Upper lobe of left lung (tissue), 6 donors: ENCODE measurements at regions not wholly inside any gene's neighbourhood (a gene's known extent, or its start where the extent isn't known, plus 50 kb on each side); places are given as distances from the start of the nearest gene placed in this dataset.
A peak's percentile ranks its signal among the peaks of the same experiment; 100 is the strongest.

Experiments used
- ATAC-seq, 2 donors: fragments of 200-7000 bp; cut with Tn5 transposase; one replicate each; pipeline ENCODE4 v1.9.1; 2022; ENCODE audit warnings: mild to moderate bottlenecking in 2 of 2, moderate library complexity in 2 of 2; ENCODE audit not compliant: low FRiP score in 2 of 2
- DNase-seq, 2 donors: peaks; one replicate each; pipeline ENCODE4 v3.0.0-alpha.2; 2019 to 2020
- H3K27ac ChIP-seq, 4 donors: fragments of 200-600 bp; sonication (generic); one replicate each; pipeline ENCODE4 v1.5.1; 2016 to 2019
- H3K27me3 ChIP-seq, 4 donors: fragments of 200-600 bp; sonication (generic); one replicate each; pipeline ENCODE4 v1.5.1; 2017 to 2019
- H3K36me3 ChIP-seq, 4 donors: fragments of 200-600 bp; sonication (generic); one replicate each; pipeline ENCODE4 v1.5.1; 2016 to 2019
- H3K4me1 ChIP-seq, 4 donors: fragments of 200-600 bp; sonication (generic); one replicate each; pipeline ENCODE4 v1.5.1; 2018 to 2019
- H3K4me3 ChIP-seq, 4 donors: fragments of 200-600 bp; sonication (generic); one replicate each; pipeline ENCODE4 v1.5.1; 2017 to 2019; ENCODE audit warnings: mild to moderate bottlenecking in 2 of 4, moderate library complexity in 1 of 4
- H3K9me3 ChIP-seq, 4 donors: fragments of 200-600 bp; sonication (generic); one replicate each; pipeline ENCODE4 v1.5.1; 2018 to 2019
- CTCF ChIP-seq, 6 experiments: fragments of 450-650 bp in 4 of 6; fragments of 200-600 bp in 2 of 6; sonication (generic) in 2 of 6; IDR thresholded peaks; one replicate each; pipeline ENCODE4 v1.5.1; 2016 to 2019; ENCODE audit warnings: antibody characterized with exemption in 6 of 6
- EP300 ChIP-seq, 4 donors: sonication (generic); formaldehyde crosslinking; IDR thresholded peaks; one replicate each; pipeline ENCODE4 v1.5.1; 2017; ENCODE audit warnings: antibody characterized with exemption in 4 of 4, control low read depth in 2 of 4
- POLR2A ChIP-seq, 4 donors: fragments of 450-650 bp; IDR thresholded peaks; one replicate each; pipeline ENCODE4 v1.5.1; 2016 to 2017; ENCODE audit warnings: antibody characterized with exemption in 4 of 4, mild to moderate bottlenecking in 2 of 4
- POLR2AphosphoS5 ChIP-seq, 2 donors: sonication (generic); formaldehyde crosslinking; IDR thresholded peaks; one replicate each; pipeline ENCODE4 v1.5.1; 2017; ENCODE audit warnings: antibody characterized with exemption in 2 of 2
- WGBS, 2 donors: methylation state at CpG; one replicate each; pipeline ENCODE4 v1.1.5; 2017 to 2018; 5-methylcytosine and 5-hydroxymethylcytosine counted together
- donor health status: DM: no; HTN: no; CAD: no; lungs with moderate emphysema.
- donor health status: DM: no; HTN: yes; CAD: no; lungs with severe emphysema.

- no peak for TF ChIP-seq POLR2AphosphoS5 (IDR thresholded peaks at IDR 0.05)
- TF ChIP-seq POLR2A (IDR thresholded peaks at IDR 0.05) = no peak
- TF ChIP-seq EP300 (IDR thresholded peaks at IDR 0.05) = no peak
- WGBS, 2 donors = 62 to 69% methylated on average over 12 of the region's 12 CpGs
- no peaks in the 10 kb centered on the region for H3K9me3 ChIP-seq
- DNase-seq = no peak
- H3K4me3 ChIP-seq = no peak overlapping the region
- ATAC-seq = no peak
- H3K4me1 ChIP-seq = no peaks in the 10 kb centered on the region
- H3K27me3 ChIP-seq = no peaks in the 10 kb centered on the region
- H3K36me3 ChIP-seq = no peaks in the 10 kb centered on the region
- no peak overlapping the region for H3K27ac ChIP-seq
Measured at GRCh38 chr13:94829185-94829836, 117.0 kb upstream of the SOX21 start.

GRCh38 chr13:94827566-94827965, 115.2 kb upstream of the SOX21 start:
- no peak overlapping the region for H3K27ac ChIP-seq
- no peaks in the 10 kb centered on the region for H3K9me3 ChIP-seq
- DNase-seq = no peak
- no peaks in the 10 kb centered on the region for H3K36me3 ChIP-seq
- H3K4me1 ChIP-seq = no peaks in the 10 kb centered on the region
- H3K4me3 ChIP-seq = no peak overlapping the region
- TF ChIP-seq POLR2AphosphoS5 (IDR thresholded peaks at IDR 0.05) (no peak), CTCF (IDR thresholded peaks at IDR 0.05) (no peak), POLR2A (IDR thresholded peaks at IDR 0.05) (no peak), EP300 (IDR thresholded peaks at IDR 0.05) (no peak)
- H3K27me3 ChIP-seq = no peaks in the 10 kb centered on the region
- 64 to 66% methylated on average over 2 of the region's 2 CpGs for WGBS, 2 donors
- ATAC-seq = no peak

GRCh38 chr13:94825507-94825906, 113.2 kb upstream of the SOX21 start:
- ATAC-seq (peak in 1 of 2 donors; percentile 61), DNase-seq (no peak)
- H3K9me3 ChIP-seq = no peaks in the 10 kb centered on the region
- WGBS, 2 donors = 40 to 44% methylated on average over 5 of the region's 5 CpGs
- no peak overlapping the region for H3K4me3 ChIP-seq
- no peaks in the 10 kb centered on the region for H3K27me3 ChIP-seq
- H3K36me3 ChIP-seq = no peaks in the 10 kb centered on the region
- no peak for TF ChIP-seq POLR2AphosphoS5 (IDR thresholded peaks at IDR 0.05)
- no peak for TF ChIP-seq POLR2A (IDR thresholded peaks at IDR 0.05)
- TF ChIP-seq EP300 (IDR thresholded peaks at IDR 0.05) = no peak
- no peak for TF ChIP-seq CTCF (IDR thresholded peaks at IDR 0.05)
- no peak overlapping the region for H3K27ac ChIP-seq
- H3K4me1 ChIP-seq = no peaks in the 10 kb centered on the region

- DNase-seq (no peak), ATAC-seq (no peak)
- TF ChIP-seq CTCF (IDR thresholded peaks at IDR 0.05) (no peak), POLR2AphosphoS5 (IDR thresholded peaks at IDR 0.05) (no peak), POLR2A (IDR thresholded peaks at IDR 0.05) (no peak), EP300 (IDR thresholded peaks at IDR 0.05) (no peak)
- H3K4me3 ChIP-seq = no peak overlapping the region
- no peak overlapping the region for H3K27ac ChIP-seq
- no peaks in the 10 kb centered on the region for H3K27me3 ChIP-seq
- no peaks in the 10 kb centered on the region for H3K36me3 ChIP-seq
- no peaks in the 10 kb centered on the region for H3K9me3 ChIP-seq
- 90 to 92% methylated on average over 4 of the region's 4 CpGs for WGBS, 2 donors
- no peaks in the 10 kb centered on the region for H3K4me1 ChIP-seq
Measured at GRCh38 chr13:94824601-94825000, 112.3 kb upstream of the SOX21 start.

- Histone ChIP-seq H3K4me3 (no peak overlapping the region), H3K36me3 (no peaks in the 10 kb centered on the region), H3K27ac (no peak overlapping the region), H3K27me3 (no peaks in the 10 kb centered on the region), H3K4me1 (no peaks in the 10 kb centered on the region), H3K9me3 (no peaks in the 10 kb centered on the region)
- WGBS, 2 donors = 84 to 88% methylated on average over 3 of the region's 3 CpGs
- TF ChIP-seq POLR2A (IDR thresholded peaks at IDR 0.05) = no peak
- TF ChIP-seq EP300 (IDR thresholded peaks at IDR 0.05) = no peak
- no peak for TF ChIP-seq CTCF (IDR thresholded peaks at IDR 0.05)
- no peak for TF ChIP-seq POLR2AphosphoS5 (IDR thresholded peaks at IDR 0.05)
- DNase-seq = no peak
- no peak for ATAC-seq
Measured at GRCh38 chr13:94822356-94822755, 110.0 kb upstream of the SOX21 start.
